22Rv1 (cell line): ENCODE measurements at regions not wholly inside any gene's neighbourhood (a gene's known extent, or its start where the extent isn't known, plus 50 kb on each side); places are given as distances from the start of the nearest gene placed in this dataset.

Experiments
- CTCF ChIP-seq: fragments of 450-650 bp; IDR thresholded peaks from 2 replicates; pipeline ENCODE4 v1.5.1; 2017; ENCODE audit warnings: mild to moderate bottlenecking
- ZFX ChIP-seq: fragments of 450-650 bp; IDR thresholded peaks from 2 replicates; pipeline ENCODE4 v1.6.1; 2017; ENCODE audit warnings: antibody characterized with exemption, borderline replicate concordance

GRCh38 chr13:90436697-90437096, 910.8 kb upstream of the MIR17HG start:
- no peak for TF ChIP-seq CTCF
- TF ChIP-seq ZFX, result no peak
